PC-9 (cell line): ENCODE measurements at regions not wholly inside any gene's neighbourhood (a gene's known extent, or its start where the extent isn't known, plus 50 kb on each side); places are given as distances from the start of the nearest gene placed in this dataset.

Source experiments
- BruUV-seq: library from RNA; stranded (reverse); fragments of 400-500 nt; replicated peaks from 2 replicates; lab custom pipeline; 2021; lab: Mats Ljungman, UMichigan
- CTCF ChIA-PET: fragments of 300-600 bp; sonication (Branson Sonifier 250); formaldehyde crosslinking; loops from one replicate; lab custom pipeline; 2022; ENCODE audit warnings: antibody characterized with exemption; lab: Charles Lee
- POLR2A ChIA-PET: fragments of 300-600 bp; sonication (Branson Sonifier 250); formaldehyde crosslinking; loops from one replicate; lab custom pipeline; 2022; ENCODE audit warnings: antibody characterized with exemption; ENCODE audit not compliant: unreplicated experiment; lab: Charles Lee
- DNase-seq, 2 experiments: peaks; one replicate each; pipeline versions ENCODE4 v3.0.0 to v3.0.0-alpha.2; 2015 to 2022; ENCODE audit warnings: mixed read lengths in 1 of 2
- H2AFZ ChIP-seq: fragments of 200-600 bp; sonication (generic); 2 replicates; pipeline ENCODE4 v1.8.1; 2017; ENCODE audit warnings: antibody characterized with exemption
- H3F3A ChIP-seq: fragments of 200-600 bp; sonication (generic); 2 replicates; pipeline ENCODE4 v1.8.1; 2017; ENCODE audit warnings: antibody characterized with exemption, mild to moderate bottlenecking, low read depth; ENCODE audit not compliant: insufficient read depth
- H3K27ac ChIP-seq: fragments of 200-600 bp; sonication (generic); 2 replicates; pipeline ENCODE4 v1.6.1; 2016; ENCODE audit warnings: mixed run types
- H3K27me3 ChIP-seq: fragments of 200-600 bp; sonication (generic); 2 replicates; pipeline ENCODE4 v1.6.1; 2016; ENCODE audit warnings: low read depth, mixed run types; ENCODE audit not compliant: insufficient read depth
- H3K36me3 ChIP-seq: fragments of 200-600 bp; sonication (generic); 2 replicates; pipeline ENCODE4 v1.6.1; 2016; ENCODE audit warnings: low read depth, mixed run types
- H3K4me1 ChIP-seq: fragments of 200-600 bp; sonication (generic); replicated peaks from 2 replicates; pipeline ENCODE4 v1.6.1; 2016; ENCODE audit warnings: mixed run types; ENCODE audit not compliant: insufficient read depth
- H3K4me2 ChIP-seq: fragments of 200-600 bp; sonication (generic); 2 replicates; pipeline ENCODE4 v1.6.1; 2017; ENCODE audit warnings: mixed run types
- H3K4me3 ChIP-seq: fragments of 200-600 bp; sonication (generic); 2 replicates; pipeline ENCODE4 v1.6.1; 2016; ENCODE audit warnings: mixed run types
- H3K79me2 ChIP-seq: fragments of 200-600 bp; sonication (generic); 2 replicates; pipeline ENCODE4 v1.6.1; 2017; ENCODE audit warnings: low read depth, mixed run types
- H3K9me2 ChIP-seq: fragments of 200-600 bp; sonication (generic); 2 replicates; pipeline ENCODE4 v1.8.1; 2017; ENCODE audit warnings: mild to moderate bottlenecking; ENCODE audit not compliant: insufficient read depth
- H3K9me3 ChIP-seq: fragments of 200-600 bp; sonication (generic); 2 replicates; pipeline ENCODE4 v1.8.1; 2016; ENCODE audit warnings: low read depth; ENCODE audit not compliant: insufficient read depth
- H4K20me1 ChIP-seq: fragments of 200-600 bp; sonication (generic); 2 replicates; pipeline ENCODE4 v1.8.1; 2017; ENCODE audit not compliant: insufficient read depth
- EZH2 ChIP-seq: fragments of 200-600 bp; sonication (generic); IDR thresholded peaks from 2 replicates; pipeline ENCODE4 v1.8.0; 2017; ENCODE audit warnings: antibody characterized with exemption, low read depth
- intact Hi-C: fragments of 100-400 bp; cut with micrococcal nuclease; formaldehyde crosslinking; loops from one replicate; pipeline ENCODE4 v1.10.0; 2022; ENCODE audit not compliant: unreplicated experiment
- TF ChIP-seq, protein P1 (sequence below): fragments of 200-600 bp; sonication (generic); conservative IDR thresholded peaks from 2 replicates; pipeline ENCODE4 v1.6.1; 2017; ENCODE audit warnings: mixed run types, antibody characterized with exemption, mild to moderate bottlenecking, moderate library complexity

DNA sequence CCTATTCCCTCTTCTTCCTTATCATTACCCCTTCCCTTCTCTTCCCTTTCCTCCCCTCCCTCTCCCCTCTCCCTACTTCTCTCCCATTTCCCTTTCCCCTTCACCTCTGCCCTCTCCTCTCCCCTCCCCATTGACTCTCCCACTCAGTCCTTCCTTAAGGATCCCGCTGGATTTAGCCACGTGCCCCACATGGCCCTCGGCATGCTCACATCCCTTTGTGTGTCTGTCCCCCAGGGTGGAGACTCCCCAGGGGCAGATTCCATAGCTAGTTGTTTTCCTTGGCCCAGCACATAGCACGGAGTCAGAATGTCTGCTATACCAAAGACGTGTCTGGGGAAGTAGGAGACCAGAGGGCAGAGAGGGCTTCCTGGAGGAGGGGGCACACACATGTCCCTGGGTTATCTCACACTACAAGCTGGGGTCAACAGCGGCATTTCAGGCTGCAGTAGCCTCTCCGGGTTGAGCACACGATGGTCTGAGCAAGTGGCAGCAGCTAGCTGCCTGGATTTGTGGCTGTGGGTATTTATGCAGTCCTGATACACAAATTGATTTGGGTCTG is 487.0 kb downstream of the TBC1D22A start:
- CTCF ChIA-PET = no interaction called here
- DNase-seq = peak in 1 of 2 experiments; percentile 10
- POLR2A ChIA-PET = interaction anchor here (0.7 kb wide), 1 partner anchor 43 kb away, joined by 16 read pairs; no protein-coding TSS in a partner anchor
- H3K9me3 ChIP-seq = no peaks in the 10 kb centered on the region
- H3K36me3 ChIP-seq = no peaks in the 10 kb centered on the region
- no peak overlapping the region for H3K27ac ChIP-seq
- no peak overlapping the region for H3K4me2 ChIP-seq
- TF ChIP-seq, protein P1, sequence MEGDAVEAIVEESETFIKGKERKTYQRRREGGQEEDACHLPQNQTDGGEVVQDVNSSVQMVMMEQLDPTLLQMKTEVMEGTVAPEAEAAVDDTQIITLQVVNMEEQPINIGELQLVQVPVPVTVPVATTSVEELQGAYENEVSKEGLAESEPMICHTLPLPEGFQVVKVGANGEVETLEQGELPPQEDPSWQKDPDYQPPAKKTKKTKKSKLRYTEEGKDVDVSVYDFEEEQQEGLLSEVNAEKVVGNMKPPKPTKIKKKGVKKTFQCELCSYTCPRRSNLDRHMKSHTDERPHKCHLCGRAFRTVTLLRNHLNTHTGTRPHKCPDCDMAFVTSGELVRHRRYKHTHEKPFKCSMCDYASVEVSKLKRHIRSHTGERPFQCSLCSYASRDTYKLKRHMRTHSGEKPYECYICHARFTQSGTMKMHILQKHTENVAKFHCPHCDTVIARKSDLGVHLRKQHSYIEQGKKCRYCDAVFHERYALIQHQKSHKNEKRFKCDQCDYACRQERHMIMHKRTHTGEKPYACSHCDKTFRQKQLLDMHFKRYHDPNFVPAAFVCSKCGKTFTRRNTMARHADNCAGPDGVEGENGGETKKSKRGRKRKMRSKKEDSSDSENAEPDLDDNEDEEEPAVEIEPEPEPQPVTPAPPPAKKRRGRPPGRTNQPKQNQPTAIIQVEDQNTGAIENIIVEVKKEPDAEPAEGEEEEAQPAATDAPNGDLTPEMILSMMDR = no peak
- TF ChIP-seq EZH2 = no peak
- H3K4me3 ChIP-seq = no peak overlapping the region
- no peaks in the 10 kb centered on the region for H3K4me1 ChIP-seq
- H3F3A ChIP-seq = no peaks in the 10 kb centered on the region
- intact Hi-C loops = no loop called here
- no peaks in the 10 kb centered on the region for H3K9me2 ChIP-seq
- H4K20me1 ChIP-seq = no peaks in the 10 kb centered on the region
- BruUV-seq = no TSS peak
- peaks cover 96% of the 10 kb centered on the region for H3K27me3 ChIP-seq
- H2AFZ ChIP-seq = no peak overlapping the region
- H3K79me2 ChIP-seq = no peaks in the 10 kb centered on the region

DNA sequence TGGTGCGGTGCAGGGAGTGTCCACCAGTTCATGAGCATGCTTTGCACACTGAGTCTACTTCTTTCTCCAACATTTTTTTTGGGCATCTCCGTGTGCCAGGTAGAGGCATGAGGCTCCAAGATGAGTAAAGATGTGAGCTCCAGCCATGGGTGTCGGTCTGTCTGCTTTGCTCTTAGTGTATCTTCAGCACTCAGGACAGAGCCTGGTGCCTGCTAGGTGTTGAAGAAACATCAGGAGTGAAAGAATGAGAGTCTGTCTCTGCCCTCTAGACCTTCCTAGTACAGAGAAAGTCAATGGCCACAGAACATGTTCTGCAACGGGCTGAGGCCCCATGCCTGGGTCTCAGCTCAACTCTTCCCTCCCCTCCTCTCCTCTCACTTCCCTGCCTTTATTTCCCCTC is 486.5 kb downstream of the TBC1D22A start:
- no peaks in the 10 kb centered on the region for H3K9me2 ChIP-seq
- no peaks in the 10 kb centered on the region for H4K20me1 ChIP-seq
- H2AFZ ChIP-seq = no peak overlapping the region
- TF ChIP-seq, protein P1 = no peak
- TF ChIP-seq EZH2 = no peak
- H3K79me2 ChIP-seq = no peaks in the 10 kb centered on the region
- H3K9me3 ChIP-seq = no peaks in the 10 kb centered on the region
- ChIA-PET POLR2A (no interaction called here), CTCF (no interaction called here)
- H3K4me2 ChIP-seq = no peak overlapping the region
- H3F3A ChIP-seq = no peaks in the 10 kb centered on the region
- H3K4me1 ChIP-seq = no peaks in the 10 kb centered on the region
- peak in 1 of 2 experiments; percentile 33 for DNase-seq
- BruUV-seq = no TSS peak
- H3K27ac ChIP-seq = no peak overlapping the region
- no peaks in the 10 kb centered on the region for H3K36me3 ChIP-seq
- no peak overlapping the region for H3K4me3 ChIP-seq
- peaks cover 94% of the 10 kb centered on the region for H3K27me3 ChIP-seq
- intact Hi-C loops = no loop called here

GRCh38 chr22:47247579-47248240 is 485.3 kb downstream of the TBC1D22A start:
- Histone ChIP-seq H3K9me2 (no peaks in the 10 kb centered on the region), H3K79me2 (no peaks in the 10 kb centered on the region), H3K27me3 (peaks cover 83% of the 10 kb centered on the region), H3K36me3 (no peaks in the 10 kb centered on the region), H3K4me2 (no peak overlapping the region), H4K20me1 (no peaks in the 10 kb centered on the region), H3K9me3 (peaks cover 4% of the 10 kb centered on the region; the same call in 1 of the 2 replicates), H2AFZ (no peak overlapping the region), H3K27ac (no peak overlapping the region), H3K4me1 (no peaks in the 10 kb centered on the region), H3K4me3 (no peak overlapping the region), H3F3A (no peaks in the 10 kb centered on the region)
- TF ChIP-seq, protein P1 = no peak
- no peak for TF ChIP-seq EZH2
- peak in 1 of 2 experiments; percentile 21 for DNase-seq
- POLR2A ChIA-PET = no interaction called here
- BruUV-seq = no TSS peak
- intact Hi-C loops = no loop called here
- CTCF ChIA-PET = no interaction called here
